VCaP (cell line): ENCODE measurements at regions not wholly inside any gene's neighbourhood (a gene's known extent, or its start where the extent isn't known, plus 50 kb on each side); places are given as distances from the start of the nearest gene placed in this dataset.

ENCODE experiments used
- H3K27ac ChIP-seq: fragments of 450-650 bp; 2 replicates; pipeline ENCODE4 v1.5.1; 2017
- TF ChIP-seq, protein P1 (sequence below): fragments of 450-650 bp; conservative IDR thresholded peaks from 2 replicates; pipeline ENCODE4 v1.5.1; 2017; ENCODE audit warnings: mild to moderate bottlenecking, moderate library complexity

DNA sequence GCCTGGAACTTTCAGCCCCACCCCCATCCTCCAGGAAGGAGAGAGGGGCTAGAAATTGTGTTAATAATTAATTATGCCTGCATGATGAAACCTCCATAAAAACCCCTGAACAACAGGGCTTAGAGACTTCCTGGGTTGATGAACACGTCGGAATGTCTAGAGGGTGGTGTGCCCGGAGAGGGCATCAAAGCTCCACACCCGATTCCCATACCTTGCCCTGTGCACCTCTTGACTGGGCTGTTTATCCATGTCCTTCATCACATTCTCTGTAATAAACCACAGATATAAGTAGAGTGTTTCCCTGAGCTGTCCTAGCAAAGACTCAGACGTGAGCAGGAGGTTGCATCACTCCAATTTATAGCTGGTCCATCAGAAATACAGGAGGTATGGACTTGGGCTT, 624.0 kb downstream of the NPHP4 start:
- TF ChIP-seq, protein P1, sequence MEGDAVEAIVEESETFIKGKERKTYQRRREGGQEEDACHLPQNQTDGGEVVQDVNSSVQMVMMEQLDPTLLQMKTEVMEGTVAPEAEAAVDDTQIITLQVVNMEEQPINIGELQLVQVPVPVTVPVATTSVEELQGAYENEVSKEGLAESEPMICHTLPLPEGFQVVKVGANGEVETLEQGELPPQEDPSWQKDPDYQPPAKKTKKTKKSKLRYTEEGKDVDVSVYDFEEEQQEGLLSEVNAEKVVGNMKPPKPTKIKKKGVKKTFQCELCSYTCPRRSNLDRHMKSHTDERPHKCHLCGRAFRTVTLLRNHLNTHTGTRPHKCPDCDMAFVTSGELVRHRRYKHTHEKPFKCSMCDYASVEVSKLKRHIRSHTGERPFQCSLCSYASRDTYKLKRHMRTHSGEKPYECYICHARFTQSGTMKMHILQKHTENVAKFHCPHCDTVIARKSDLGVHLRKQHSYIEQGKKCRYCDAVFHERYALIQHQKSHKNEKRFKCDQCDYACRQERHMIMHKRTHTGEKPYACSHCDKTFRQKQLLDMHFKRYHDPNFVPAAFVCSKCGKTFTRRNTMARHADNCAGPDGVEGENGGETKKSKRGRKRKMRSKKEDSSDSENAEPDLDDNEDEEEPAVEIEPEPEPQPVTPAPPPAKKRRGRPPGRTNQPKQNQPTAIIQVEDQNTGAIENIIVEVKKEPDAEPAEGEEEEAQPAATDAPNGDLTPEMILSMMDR: no peak
- no peak overlapping the region for H3K27ac ChIP-seq

DNA sequence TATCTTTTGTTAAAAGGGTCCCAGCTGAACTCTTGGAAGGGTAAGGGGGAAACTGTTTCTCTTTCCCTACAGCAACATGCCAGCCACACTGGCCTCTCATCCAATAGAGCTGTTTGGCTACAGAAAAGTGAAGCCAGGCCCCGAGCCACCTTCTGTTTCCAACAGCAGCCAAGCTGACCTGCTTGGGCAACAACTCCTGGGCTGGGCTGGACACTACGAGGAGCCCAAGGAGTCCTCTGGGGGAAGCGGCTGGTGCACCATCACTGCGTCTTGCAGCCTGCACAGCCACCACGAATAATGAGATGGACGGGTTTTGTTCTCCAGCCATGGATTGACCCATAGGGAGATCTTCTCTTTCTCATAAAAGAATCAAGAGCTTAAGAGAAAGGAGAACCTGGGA, 624.9 kb downstream of the NPHP4 start:
- TF ChIP-seq, protein P1: no peak
- no peak overlapping the region for H3K27ac ChIP-seq

DNA sequence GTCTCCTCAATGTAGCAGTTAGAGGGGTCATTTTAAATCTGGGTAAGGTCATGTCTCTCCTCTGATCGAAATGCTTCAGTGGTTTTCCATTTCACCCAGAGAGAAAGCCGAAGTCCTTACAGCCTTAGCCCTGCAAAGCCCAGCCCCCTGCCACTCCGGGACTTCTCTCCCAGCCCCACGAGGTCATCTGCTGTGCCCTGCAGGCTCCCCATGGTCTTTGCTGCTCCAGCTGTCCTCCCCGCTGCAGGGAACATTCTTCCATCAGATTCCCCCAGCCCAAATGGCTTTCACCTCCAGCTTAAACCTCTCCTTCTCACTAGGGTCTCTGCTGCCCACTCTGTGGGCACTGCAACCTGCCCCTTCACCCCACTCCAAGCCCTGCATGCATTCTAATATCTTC, 626.5 kb downstream of the NPHP4 start:
- TF ChIP-seq, protein P1: no peak
- no peak overlapping the region for H3K27ac ChIP-seq

DNA sequence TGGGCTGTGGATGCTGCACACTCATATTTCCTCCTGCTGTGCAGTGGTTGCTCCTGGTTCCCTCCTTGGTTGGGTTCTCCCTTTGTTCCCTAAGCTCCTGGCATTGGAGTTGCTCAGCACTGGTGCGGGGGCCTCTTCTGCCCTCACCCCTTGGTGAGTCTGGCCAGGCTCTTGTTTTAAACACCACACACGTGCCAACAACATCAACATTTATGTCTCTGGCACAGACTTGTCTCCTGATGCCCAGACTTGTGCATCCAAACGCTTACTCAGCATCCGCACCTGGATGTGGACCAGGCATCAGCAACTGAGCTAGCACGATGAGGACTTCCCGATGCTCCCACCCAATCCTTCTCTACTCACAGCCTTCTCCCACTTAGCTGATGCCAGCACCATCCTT, 627.6 kb downstream of the NPHP4 start:
- H3K27ac ChIP-seq: no peak overlapping the region
- TF ChIP-seq, protein P1: no peak

DNA sequence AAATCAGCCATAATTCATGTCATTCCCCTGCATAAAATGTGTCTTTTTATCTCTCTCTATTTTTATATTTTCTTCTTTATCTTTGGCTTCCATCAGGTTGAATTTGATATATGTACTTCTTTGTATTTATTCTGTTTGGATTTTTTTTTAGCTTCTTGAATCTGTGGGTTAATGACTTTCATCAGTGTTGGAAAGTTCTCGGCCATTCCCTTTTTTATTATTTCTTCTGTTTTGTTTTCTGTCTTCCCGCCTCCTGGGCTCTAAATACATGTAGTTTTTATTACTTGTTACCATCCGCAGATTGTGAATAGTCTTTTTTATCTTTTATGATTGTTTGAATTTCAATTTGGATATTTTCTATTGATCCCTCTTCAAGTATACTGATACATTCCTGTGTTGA, 637.5 kb downstream of the NPHP4 start:
- TF ChIP-seq, protein P1: no peak
- no peak overlapping the region for H3K27ac ChIP-seq

DNA sequence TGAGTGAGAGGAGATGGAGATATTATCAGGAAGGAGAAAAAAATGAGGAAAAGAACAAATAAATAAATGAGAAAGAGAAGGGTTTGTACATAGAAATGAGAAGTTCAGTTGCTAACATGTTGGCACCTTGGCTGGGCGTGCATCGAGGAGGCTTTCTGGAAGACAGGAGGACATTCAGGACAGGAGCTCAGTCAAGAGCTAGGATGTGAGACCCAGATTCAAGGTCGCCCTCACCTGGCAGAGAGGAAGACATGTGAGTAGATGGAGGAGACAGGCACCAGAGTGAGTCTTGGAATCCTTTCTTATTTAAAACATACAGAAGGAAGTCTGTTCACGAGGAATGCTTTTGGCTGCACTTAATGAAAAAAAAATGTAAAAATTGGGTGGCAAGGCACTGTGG, 640.9 kb downstream of the NPHP4 start:
- TF ChIP-seq, protein P1: no peak
- no peak overlapping the region for H3K27ac ChIP-seq

DNA sequence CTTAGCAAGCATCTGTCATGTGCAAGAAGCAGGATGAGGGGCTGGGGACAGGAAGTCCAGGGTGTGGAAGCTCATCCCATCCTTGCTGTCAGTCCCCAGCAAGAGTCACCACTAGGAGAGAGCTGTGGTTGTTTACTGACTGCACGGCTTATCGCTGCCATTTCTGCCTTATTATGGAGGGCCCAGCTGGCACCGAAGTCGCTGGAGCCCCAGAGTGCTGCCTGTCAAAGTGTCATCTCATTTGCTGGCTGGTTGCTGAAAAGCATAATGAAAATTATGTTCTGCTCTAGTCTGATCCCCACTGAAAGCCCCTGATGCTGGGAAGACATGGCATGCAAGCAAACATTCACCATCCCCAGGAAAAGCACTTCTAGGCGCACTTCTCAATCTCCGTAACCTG, 642.7 kb downstream of the NPHP4 start:
- no peak overlapping the region for H3K27ac ChIP-seq
- TF ChIP-seq, protein P1: no peak
